ENCODE measurements at regions not wholly inside any gene's neighbourhood (a gene's known extent, or its start where the extent isn't known, plus 50 kb on each side); places are given as distances from the start of the nearest gene placed in this dataset.

GRCh38 chr12:42704810-42705401 lies 115.4 kb upstream of the PRICKLE1 start:
- H3K4me1 ChIP-seq (ENCODE audit: control insufficient read depth in 5 of 5, insufficient read depth in 5 of 5, low read length in 5 of 5): peaks cover 0 to 13% (median 0%) of the 10 kb centered on the region in 5 donors
- no peak overlapping the region for H3K9ac ChIP-seq (ENCODE audit: insufficient read depth in 1 of 2, low read length in 2 of 2)
- H3K9me3 ChIP-seq (ENCODE audit: control insufficient read depth in 4 of 4, insufficient read depth in 3 of 4, low read length in 3 of 4): peaks cover 0 to 2% (median 0%) of the 10 kb centered on the region in 4 donors
- H3K4me3 ChIP-seq: no peak overlapping the region
- H3K36me3 ChIP-seq (ENCODE audit: control insufficient read depth in 4 of 4, insufficient read depth in 4 of 4, low read length in 4 of 4): no peaks in the 10 kb centered on the region
- TF ChIP-seq, protein P1, sequence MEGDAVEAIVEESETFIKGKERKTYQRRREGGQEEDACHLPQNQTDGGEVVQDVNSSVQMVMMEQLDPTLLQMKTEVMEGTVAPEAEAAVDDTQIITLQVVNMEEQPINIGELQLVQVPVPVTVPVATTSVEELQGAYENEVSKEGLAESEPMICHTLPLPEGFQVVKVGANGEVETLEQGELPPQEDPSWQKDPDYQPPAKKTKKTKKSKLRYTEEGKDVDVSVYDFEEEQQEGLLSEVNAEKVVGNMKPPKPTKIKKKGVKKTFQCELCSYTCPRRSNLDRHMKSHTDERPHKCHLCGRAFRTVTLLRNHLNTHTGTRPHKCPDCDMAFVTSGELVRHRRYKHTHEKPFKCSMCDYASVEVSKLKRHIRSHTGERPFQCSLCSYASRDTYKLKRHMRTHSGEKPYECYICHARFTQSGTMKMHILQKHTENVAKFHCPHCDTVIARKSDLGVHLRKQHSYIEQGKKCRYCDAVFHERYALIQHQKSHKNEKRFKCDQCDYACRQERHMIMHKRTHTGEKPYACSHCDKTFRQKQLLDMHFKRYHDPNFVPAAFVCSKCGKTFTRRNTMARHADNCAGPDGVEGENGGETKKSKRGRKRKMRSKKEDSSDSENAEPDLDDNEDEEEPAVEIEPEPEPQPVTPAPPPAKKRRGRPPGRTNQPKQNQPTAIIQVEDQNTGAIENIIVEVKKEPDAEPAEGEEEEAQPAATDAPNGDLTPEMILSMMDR (IDR thresholded peaks at IDR 0.05; ENCODE audit: control extremely low read depth, extremely low read depth): no peak
- no peak overlapping the region for H3K27ac ChIP-seq (ENCODE audit: low read depth in 1 of 2, low read length in 1 of 2)
- no peaks in the 10 kb centered on the region for H3K27me3 ChIP-seq (ENCODE audit: control insufficient read depth in 3 of 3, insufficient read depth in 3 of 3, low read length in 2 of 3)
- WGBS, 2 donors: 61 to 67% methylated on average over 2 of the region's 2 CpGs
- DNase-seq (no peak), ATAC-seq (ENCODE audit: insufficient read depth, low FRiP score) (no peak)

DNA sequence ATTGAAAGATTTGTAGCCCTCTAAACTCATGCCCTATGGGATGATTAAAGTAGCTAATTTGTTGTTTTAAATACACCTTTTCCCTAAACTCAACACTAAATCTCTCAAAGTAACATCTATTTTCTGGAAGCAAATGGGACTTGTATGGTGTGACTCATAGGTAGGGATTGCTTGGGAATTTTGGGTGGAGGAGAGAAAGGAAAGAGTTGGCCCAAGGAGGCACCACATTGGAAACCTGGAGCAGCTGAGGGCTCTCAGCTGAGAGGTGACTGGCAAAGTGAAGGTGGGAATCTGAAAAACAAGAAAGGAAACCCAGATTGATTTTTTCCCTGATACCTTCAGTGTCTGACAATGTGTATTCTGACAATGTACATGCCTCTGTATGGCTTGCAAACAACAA lies 114.8 kb upstream of the PRICKLE1 start:
- DNase-seq: no peak
- ATAC-seq (ENCODE audit: insufficient read depth, low FRiP score): no peak
- peaks cover 0 to 2% (median 0%) of the 10 kb centered on the region in 4 donors for H3K9me3 ChIP-seq (ENCODE audit: control insufficient read depth in 4 of 4, insufficient read depth in 3 of 4, low read length in 3 of 4)
- peaks cover 0 to 13% (median 0%) of the 10 kb centered on the region in 5 donors for H3K4me1 ChIP-seq (ENCODE audit: control insufficient read depth in 5 of 5, insufficient read depth in 5 of 5, low read length in 5 of 5)
- TF ChIP-seq, protein P1 (IDR thresholded peaks at IDR 0.05; ENCODE audit: control extremely low read depth, extremely low read depth): no peak
- H3K27me3 ChIP-seq (ENCODE audit: control insufficient read depth in 3 of 3, insufficient read depth in 3 of 3, low read length in 2 of 3): no peaks in the 10 kb centered on the region
- H3K36me3 ChIP-seq (ENCODE audit: control insufficient read depth in 4 of 4, insufficient read depth in 4 of 4, low read length in 4 of 4): no peaks in the 10 kb centered on the region
- H3K27ac ChIP-seq (ENCODE audit: low read depth in 1 of 2, low read length in 1 of 2): no peak overlapping the region
- H3K4me3 ChIP-seq: no peak overlapping the region
- no peak overlapping the region for H3K9ac ChIP-seq (ENCODE audit: insufficient read depth in 1 of 2, low read length in 2 of 2)

DNA sequence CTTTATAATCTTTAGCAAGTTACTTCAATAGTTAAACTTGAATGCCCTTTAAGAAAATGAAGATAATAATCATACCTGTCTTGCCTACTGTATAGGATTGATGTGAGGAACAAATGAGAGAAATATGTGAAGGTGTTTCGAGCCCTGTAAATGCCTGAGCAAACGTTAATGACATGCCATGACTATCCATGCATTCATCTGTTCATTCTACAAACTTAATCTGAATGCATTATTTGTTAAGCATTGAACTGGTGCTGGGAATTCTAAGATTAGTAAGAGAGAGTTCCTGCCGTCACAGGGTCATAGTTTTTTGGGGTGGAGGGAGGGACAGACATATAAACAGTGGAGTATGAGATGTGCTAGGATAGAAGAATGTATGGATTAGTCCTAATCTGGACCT lies 111.5 kb upstream of the PRICKLE1 start:
- TF ChIP-seq, protein P1 (IDR thresholded peaks at IDR 0.05; ENCODE audit: control extremely low read depth, extremely low read depth): no peak
- Histone ChIP-seq H3K9ac (ENCODE audit: insufficient read depth in 1 of 2, low read length in 2 of 2) (no peak overlapping the region), H3K36me3 (ENCODE audit: control insufficient read depth in 4 of 4, insufficient read depth in 4 of 4, low read length in 4 of 4) (no peaks in the 10 kb centered on the region), H3K4me3 (no peak overlapping the region), H3K27ac (ENCODE audit: low read depth in 1 of 2, low read length in 1 of 2) (no peak overlapping the region), H3K27me3 (ENCODE audit: control insufficient read depth in 3 of 3, insufficient read depth in 3 of 3, low read length in 2 of 3) (no peaks in the 10 kb centered on the region), H3K9me3 (ENCODE audit: control insufficient read depth in 4 of 4, insufficient read depth in 3 of 4, low read length in 3 of 4) (no peaks in the 10 kb centered on the region), H3K4me1 (ENCODE audit: control insufficient read depth in 5 of 5, insufficient read depth in 5 of 5, low read length in 5 of 5) (peaks cover 0 to 26% (median 4%) of the 10 kb centered on the region in 5 donors)
- ATAC-seq (ENCODE audit: insufficient read depth, low FRiP score) (no peak), DNase-seq (no peak)
- 81 to 87% methylated on average over 3 of the region's 3 CpGs for WGBS, 2 donors

GRCh38 chr12:42698213-42698612 lies 108.7 kb upstream of the PRICKLE1 start:
- Histone ChIP-seq H3K36me3 (ENCODE audit: control insufficient read depth in 4 of 4, insufficient read depth in 4 of 4, low read length in 4 of 4) (no peaks in the 10 kb centered on the region), H3K9ac (ENCODE audit: insufficient read depth in 1 of 2, low read length in 2 of 2) (no peak overlapping the region), H3K27ac (ENCODE audit: low read depth in 1 of 2, low read length in 1 of 2) (no peak overlapping the region), H3K27me3 (ENCODE audit: control insufficient read depth in 3 of 3, insufficient read depth in 3 of 3, low read length in 2 of 3) (no peaks in the 10 kb centered on the region), H3K4me1 (ENCODE audit: control insufficient read depth in 5 of 5, insufficient read depth in 5 of 5, low read length in 5 of 5) (peaks cover 0 to 21% (median 3%) of the 10 kb centered on the region in 5 donors), H3K9me3 (ENCODE audit: control insufficient read depth in 4 of 4, insufficient read depth in 3 of 4, low read length in 3 of 4) (no peaks in the 10 kb centered on the region), H3K4me3 (no peak overlapping the region)
- DNase-seq (peak in 2 of 3 donors; percentile 43 to 61), ATAC-seq (ENCODE audit: insufficient read depth, low FRiP score) (peak; percentile 37)
- 43 to 44% methylated on average over 3 of the region's 3 CpGs for WGBS, 2 donors
- TF ChIP-seq, protein P1 (IDR thresholded peaks at IDR 0.05; ENCODE audit: control extremely low read depth, extremely low read depth): no peak

All from lung (tissue), 11 donors.